ENCODE measurements at regions not wholly inside any gene's neighbourhood (a gene's known extent, or its start where the extent isn't known, plus 50 kb on each side); places are given as distances from the start of the nearest gene placed in this dataset.
A peak's percentile ranks its signal among the peaks of the same experiment; 100 is the strongest.

DNA sequence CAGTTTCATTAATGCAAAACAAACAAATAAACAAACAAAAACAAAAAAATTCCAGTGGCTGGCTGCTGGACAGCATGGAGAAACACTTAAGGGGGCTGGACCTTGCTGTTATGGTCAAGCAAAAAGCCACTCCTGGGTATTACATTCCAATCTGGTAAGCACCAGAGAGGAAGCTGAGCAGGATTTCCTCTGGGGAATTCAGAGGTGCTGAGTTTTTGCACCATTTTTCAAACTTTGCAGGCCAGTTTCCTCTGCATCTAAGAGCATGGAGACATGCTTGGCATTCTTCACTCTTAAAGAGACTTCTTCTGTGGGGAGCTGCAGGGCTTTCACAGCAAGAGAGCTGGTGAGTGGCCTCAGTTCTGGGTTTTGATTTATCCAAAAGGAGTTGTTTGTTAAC lies 84.5 kb downstream of the FZD1 start (continued):
- no peak for TF ChIP-seq IKZF4 (CRISPR knock-in tag; IDR thresholded peaks at IDR 0.05; ENCODE audit: borderline replicate concordance, low read depth, not compliant biosample characterization)

DNA sequence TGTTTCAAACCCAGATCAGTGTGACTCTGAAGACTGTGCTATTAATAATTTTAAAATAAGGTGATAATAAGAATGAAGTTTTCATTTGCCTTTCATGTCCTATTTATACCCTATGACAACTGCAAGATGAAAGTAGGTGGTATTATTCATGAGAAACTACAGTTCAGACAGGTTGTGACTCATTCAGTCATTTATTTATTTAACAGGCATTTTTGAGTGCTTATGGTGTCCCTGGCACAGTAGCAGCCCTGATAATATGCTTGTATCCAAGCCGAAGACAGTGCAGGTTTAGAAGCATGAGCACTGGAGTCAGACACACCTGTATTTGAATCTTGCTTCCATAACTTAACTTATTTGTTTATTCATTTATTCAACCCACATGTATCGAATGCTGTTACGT lies 87.1 kb downstream of the FZD1 start:
- TF ChIP-seq TMF1 (CRISPR knock-in tag; IDR thresholded peaks at IDR 0.05; ENCODE audit: low read depth) (no peak), SETDB1 (CRISPR knock-in tag; IDR thresholded peaks at IDR 0.05; ENCODE audit: borderline replicate concordance) (no peak), JUN (CRISPR knock-in tag; IDR thresholded peaks at IDR 0.05) (no peak)
- Histone ChIP-seq H3K79me2 (ENCODE audit: insufficient read depth, low read length) (no peaks in the 10 kb centered on the region), H3K27ac (ENCODE audit: extremely low read length, insufficient read depth, low read length) (no peak overlapping the region), H3K4me1 (ENCODE audit: insufficient read depth, low read length) (no peaks in the 10 kb centered on the region), H2AFZ (ENCODE audit: low read length) (no peak overlapping the region), H3K9me3 (ENCODE audit: low read length) (no peaks in the 10 kb centered on the region), H3K4me2 (ENCODE audit: low read depth, low read length) (no peak overlapping the region), H3K36me3 (replicated peaks in 1 of 2; ENCODE audit: control insufficient read depth in 1 of 2, insufficient read depth in 2 of 2, low read length in 2 of 2) (no peaks in the 10 kb centered on the region), H4K20me1 (ENCODE audit: insufficient read depth, low read length) (no peaks in the 10 kb centered on the region), H3K4me3 (replicated peaks in 1 of 3; ENCODE audit: insufficient read depth in 1 of 3, low read depth in 2 of 3, low read length in 3 of 3) (no peak overlapping the region), H3K9ac (ENCODE audit: insufficient read depth, low read depth, low read length) (no peak overlapping the region), H3K27me3 (ENCODE audit: control insufficient read depth in 1 of 2, insufficient read depth in 2 of 2, low read length in 2 of 2) (no peaks in the 10 kb centered on the region)
- ChIA-PET POLR2A (no interaction called here), CTCF (ENCODE audit: low intra/inter-chr PET ratio, low total read pairs) (no interaction called here)
- BruUV-seq (replicated peaks) = no TSS peak
- in situ Hi-C loops (cut with HindIII; ENCODE audit: extremely low pct_ligation_motif_present, low pct_unique_long_range_greater_than_20kb) = no loop called here
- FAIRE-seq = no peak
- intact Hi-C loops (cut with micrococcal nuclease; ENCODE audit: unreplicated experiment) = no loop called here
- 5% methylated on average over 3 of the region's 3 CpGs for WGBS (ENCODE audit: low lambda C conversion rate)
- peak; percentile 3 for DNase-seq (ENCODE audit: low spot score)
- no peak for ATAC-seq

DNA sequence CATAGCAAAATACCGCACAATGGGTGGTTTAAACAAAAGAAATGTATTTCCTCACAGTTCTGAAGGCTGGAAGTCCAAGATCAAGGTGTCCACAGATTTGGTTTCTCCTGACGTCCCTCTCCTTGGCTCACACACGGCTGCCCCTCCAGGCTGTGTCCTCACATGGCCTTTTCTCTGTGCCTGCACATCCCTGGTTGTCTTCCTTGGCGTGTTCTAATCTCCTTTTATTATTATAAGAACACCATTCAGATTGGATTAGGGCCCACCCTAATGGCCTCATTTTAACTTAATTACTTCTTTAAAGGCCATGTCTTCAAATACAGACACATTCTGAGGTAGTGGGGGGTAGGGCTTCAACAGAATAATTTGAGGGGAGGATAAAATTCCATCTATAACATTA lies 87.9 kb downstream of the FZD1 start:
- H3K79me2 ChIP-seq (ENCODE audit: insufficient read depth, low read length) = no peaks in the 10 kb centered on the region
- no peaks in the 10 kb centered on the region for H3K4me1 ChIP-seq (ENCODE audit: insufficient read depth, low read length)
- no peak overlapping the region for H3K27ac ChIP-seq (ENCODE audit: extremely low read length, insufficient read depth, low read length)
- no peaks in the 10 kb centered on the region for H4K20me1 ChIP-seq (ENCODE audit: insufficient read depth, low read length)
- intact Hi-C loops (cut with micrococcal nuclease; ENCODE audit: unreplicated experiment) (no loop called here), in situ Hi-C loops (cut with HindIII; ENCODE audit: extremely low pct_ligation_motif_present, low pct_unique_long_range_greater_than_20kb) (no loop called here)
- POLR2A ChIA-PET = no interaction called here
- no peak for ATAC-seq
- no peak overlapping the region for H3K4me2 ChIP-seq (ENCODE audit: low read depth, low read length)
- DNase-seq (ENCODE audit: low spot score) = no peak
- BruUV-seq (replicated peaks) = no TSS peak
- no peaks in the 10 kb centered on the region for H3K27me3 ChIP-seq (ENCODE audit: control insufficient read depth in 1 of 2, insufficient read depth in 2 of 2, low read length in 2 of 2)
- no peak overlapping the region for H3K4me3 ChIP-seq (replicated peaks in 1 of 3; ENCODE audit: insufficient read depth in 1 of 3, low read depth in 2 of 3, low read length in 3 of 3)
- CTCF ChIA-PET (ENCODE audit: low intra/inter-chr PET ratio, low total read pairs) = no interaction called here
- FAIRE-seq = no peak
- H2AFZ ChIP-seq (ENCODE audit: low read length) = no peak overlapping the region
- WGBS (ENCODE audit: low lambda C conversion rate) = 3% methylated on average over 4 of the region's 4 CpGs
- H3K36me3 ChIP-seq (replicated peaks in 1 of 2; ENCODE audit: control insufficient read depth in 1 of 2, insufficient read depth in 2 of 2, low read length in 2 of 2) = no peaks in the 10 kb centered on the region
- no peaks in the 10 kb centered on the region for H3K9me3 ChIP-seq (ENCODE audit: low read length)
- H3K9ac ChIP-seq (ENCODE audit: insufficient read depth, low read depth, low read length) = no peak overlapping the region
- TF ChIP-seq, protein P1, sequence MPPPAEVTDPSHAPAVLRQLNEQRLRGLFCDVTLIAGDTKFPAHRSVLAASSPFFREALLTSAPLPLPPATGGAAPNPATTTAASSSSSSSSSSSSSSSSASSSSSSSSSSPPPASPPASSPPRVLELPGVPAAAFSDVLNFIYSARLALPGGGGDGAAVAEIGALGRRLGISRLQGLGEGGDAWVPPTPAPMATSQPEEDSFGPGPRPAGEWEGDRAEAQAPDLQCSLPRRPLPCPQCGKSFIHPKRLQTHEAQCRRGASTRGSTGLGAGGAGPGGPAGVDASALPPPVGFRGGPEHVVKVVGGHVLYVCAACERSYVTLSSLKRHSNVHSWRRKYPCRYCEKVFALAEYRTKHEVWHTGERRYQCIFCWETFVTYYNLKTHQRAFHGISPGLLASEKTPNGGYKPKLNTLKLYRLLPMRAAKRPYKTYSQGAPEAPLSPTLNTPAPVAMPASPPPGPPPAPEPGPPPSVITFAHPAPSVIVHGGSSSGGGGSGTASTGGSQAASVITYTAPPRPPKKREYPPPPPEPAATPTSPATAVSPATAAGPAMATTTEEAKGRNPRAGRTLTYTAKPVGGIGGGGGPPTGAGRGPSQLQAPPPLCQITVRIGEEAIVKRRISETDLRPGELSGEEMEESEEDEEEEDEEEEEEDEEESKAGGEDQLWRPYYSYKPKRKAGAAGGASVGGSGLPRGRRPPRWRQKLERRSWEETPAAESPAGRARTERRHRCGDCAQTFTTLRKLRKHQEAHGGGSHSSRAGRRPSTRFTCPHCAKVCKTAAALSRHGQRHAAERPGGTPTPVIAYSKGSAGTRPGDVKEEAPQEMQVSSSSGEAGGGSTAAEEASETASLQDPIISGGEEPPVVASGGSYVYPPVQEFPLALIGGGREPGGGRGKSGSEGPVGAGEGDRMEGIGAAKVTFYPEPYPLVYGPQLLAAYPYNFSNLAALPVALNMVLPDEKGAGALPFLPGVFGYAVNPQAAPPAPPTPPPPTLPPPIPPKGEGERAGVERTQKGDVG (CRISPR knock-in tag; IDR thresholded peaks at IDR 0.05; ENCODE audit: borderline replicate concordance) = no peak
- TF ChIP-seq ZNF274 (CRISPR knock-in tag; IDR thresholded peaks at IDR 0.05) (no peak), GPN1 (CRISPR knock-in tag; IDR thresholded peaks at IDR 0.05; ENCODE audit: borderline replicate concordance) (no peak), ZNF83 (CRISPR knock-in tag; IDR thresholded peaks at IDR 0.05; ENCODE audit: borderline replicate concordance) (no peak), FOXC1 (CRISPR knock-in tag; IDR thresholded peaks at IDR 0.05; ENCODE audit: borderline replicate concordance) (no peak), MED8 (CRISPR knock-in tag; IDR thresholded peaks at IDR 0.05; ENCODE audit: insufficient replicate concordance) (no peak), SIN3A (IDR thresholded peaks at IDR 0.05; ENCODE audit: borderline replicate concordance, low read depth, low read length) (no peak), ZBTB3 (CRISPR knock-in tag; IDR thresholded peaks at IDR 0.05; ENCODE audit: borderline replicate concordance, low read depth) (no peak)
- TF ChIP-seq, protein P2, sequence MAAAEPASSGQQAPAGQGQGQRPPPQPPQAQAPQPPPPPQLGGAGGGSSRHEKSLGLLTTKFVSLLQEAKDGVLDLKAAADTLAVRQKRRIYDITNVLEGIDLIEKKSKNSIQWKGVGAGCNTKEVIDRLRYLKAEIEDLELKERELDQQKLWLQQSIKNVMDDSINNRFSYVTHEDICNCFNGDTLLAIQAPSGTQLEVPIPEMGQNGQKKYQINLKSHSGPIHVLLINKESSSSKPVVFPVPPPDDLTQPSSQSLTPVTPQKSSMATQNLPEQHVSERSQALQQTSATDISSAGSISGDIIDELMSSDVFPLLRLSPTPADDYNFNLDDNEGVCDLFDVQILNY (CRISPR knock-in tag; conservative IDR thresholded peaks at IDR 0.05) = no peak

All from HepG2 (cell line).